B cell (primary cell): ENCODE measurements at regions not wholly inside any gene's neighbourhood (a gene's known extent, or its start where the extent isn't known, plus 50 kb on each side); places are given as distances from the start of the nearest gene placed in this dataset.

Experiments
- ATAC-seq: fragments of 200-7000 bp; cut with Tn5 transposase; one replicate; pipeline ENCODE4 v1.10.0; 2021; ENCODE audit warnings: low read depth, mild to moderate bottlenecking, moderate number of reproducible peaks, moderate library complexity
- CTCF ChIA-PET: fragments of 350-600 bp; sonication (Branson Sonifier 250); formaldehyde crosslinking; loops from one replicate; lab custom pipeline; 2021; ENCODE audit warnings: antibody characterized with exemption, inconsistent platforms; lab: Charles Lee
- POLR2A ChIA-PET: fragments of 350-600 bp; sonication (Branson Sonifier 250); formaldehyde crosslinking; loops from one replicate; lab custom pipeline; 2021; ENCODE audit warnings: antibody characterized with exemption; lab: Charles Lee
- DNase-seq: peaks from one replicate; pipeline ENCODE4 v3.0.0; 2013
- H2AFZ ChIP-seq: 2 replicates; pipeline ENCODE4 v1.6.1; 2012; ENCODE audit warnings: mild to moderate bottlenecking, low read depth, low read length; ENCODE audit not compliant: insufficient read depth, poor library complexity, severe bottlenecking
- H3K27ac ChIP-seq, 2 donors: 1 replicate in 1 of 2; 2 replicates in 1 of 2; pipeline ENCODE4 v1.5.1; 2012 to 2013; ENCODE audit warnings: low read length in 2 of 2, mild to moderate bottlenecking in 2 of 2, moderate library complexity in 1 of 2
- H3K27me3 ChIP-seq, 4 experiments: fragments of 200-600 bp in 1 of 4; sonication (generic) in 1 of 4; replicated peaks in 1 of 4; 1 replicate in 2 of 4; 2 replicates in 2 of 4; pipeline versions ENCODE4 v1.6.1 to v1.7.0; 2013 to 2016; ENCODE audit warnings: low read length in 3 of 4, mild to moderate bottlenecking in 2 of 4, mixed read lengths in 1 of 4, moderate library complexity in 1 of 4; ENCODE audit not compliant: insufficient read depth in 4 of 4, control insufficient read depth in 3 of 4; ENCODE audit errors: control extremely low read depth in 1 of 4
- H3K36me3 ChIP-seq, 2 experiments: replicated peaks in 1 of 2; 1 replicate in 1 of 2; 2 replicates in 1 of 2; pipeline versions ENCODE4 v1.6.1 to v1.7.1; 2013; ENCODE audit warnings: low read length in 1 of 2; ENCODE audit not compliant: insufficient read depth in 2 of 2, control insufficient read depth in 1 of 2; ENCODE audit errors: control extremely low read depth in 1 of 2, extremely low read depth in 1 of 2
- H3K4me1 ChIP-seq, 2 donors: fragments of 200-600 bp in 1 of 2; sonication (generic) in 1 of 2; 1 replicate in 1 of 2; 2 replicates in 1 of 2; pipeline versions ENCODE4 v1.5.1 to v1.6.1; 2013 to 2017; ENCODE audit warnings: low read length in 2 of 2; ENCODE audit not compliant: control insufficient read depth in 2 of 2, insufficient read depth in 2 of 2
- H3K4me2 ChIP-seq: replicated peaks from 2 replicates; pipeline ENCODE3; 2012; ENCODE audit warnings: mild to moderate bottlenecking, low read depth, low read length; ENCODE audit not compliant: poor library complexity, severe bottlenecking
- H3K4me3 ChIP-seq, 5 experiments: fragments of 200-600 bp in 1 of 5; sonication (generic) in 1 of 5; 1 replicate in 3 of 5; 2 replicates in 2 of 5; pipeline versions ENCODE4 v1.5.1 to v1.7.0; 2011 to 2016; ENCODE audit warnings: low read length in 4 of 5, mild to moderate bottlenecking in 4 of 5, low read depth in 2 of 5, control low read depth in 1 of 5, moderate library complexity in 1 of 5; ENCODE audit not compliant: insufficient read depth in 1 of 5; ENCODE audit errors: control extremely low read depth in 1 of 5, extremely low read depth in 1 of 5
- H3K79me2 ChIP-seq: fragments of 200-600 bp; sonication (generic); one replicate; pipeline ENCODE4 v1.6.0; 2016; ENCODE audit warnings: low read length; ENCODE audit not compliant: control insufficient read depth, insufficient read depth
- H3K9ac ChIP-seq: fragments of 200-600 bp; sonication (generic); 2 replicates; pipeline ENCODE4 v1.6.1; 2017; ENCODE audit warnings: mild to moderate bottlenecking, low read length, moderate library complexity
- H3K9me3 ChIP-seq, 3 donors: one replicate each; pipeline versions ENCODE4 v1.6.1 to v1.7.1; 2013; ENCODE audit warnings: low read length in 2 of 3; ENCODE audit not compliant: control insufficient read depth in 2 of 3, insufficient read depth in 1 of 3; ENCODE audit errors: control extremely low read depth in 1 of 3
- H4K20me1 ChIP-seq: 2 replicates; pipeline ENCODE4 v1.6.0; 2012; ENCODE audit warnings: mild to moderate bottlenecking, low read length; ENCODE audit not compliant: insufficient read depth, control insufficient read depth, poor library complexity, severe bottlenecking
- H3K27ac Mint-ChIP-seq: one replicate; pipeline ENCODE4 v1.8.0; 2021; ENCODE audit warnings: mixed read lengths
- H3K27me3 Mint-ChIP-seq: one replicate; pipeline ENCODE4 v1.8.0; 2021; ENCODE audit warnings: mixed read lengths
- H3K4me1 Mint-ChIP-seq: one replicate; pipeline ENCODE4 v1.8.0; 2021; ENCODE audit warnings: mixed read lengths
- H3K4me3 Mint-ChIP-seq: one replicate; pipeline ENCODE4 v1.8.0; 2021; ENCODE audit warnings: mixed read lengths
- H3K9me3 Mint-ChIP-seq: one replicate; pipeline ENCODE4 v1.8.0; 2022; ENCODE audit warnings: mixed read lengths; ENCODE audit not compliant: insufficient read depth
- CTCF ChIP-seq: fragments of 200-600 bp; IDR thresholded peaks from one replicate; pipeline ENCODE4 v1.8.0; 2022; ENCODE audit warnings: antibody characterized with exemption, mild to moderate bottlenecking
- EZH2 ChIP-seq: IDR thresholded peaks from 2 replicates; pipeline ENCODE4 v1.6.1; 2012; ENCODE audit warnings: borderline replicate concordance, low read depth, mild to moderate bottlenecking, moderate library complexity, low read length; ENCODE audit not compliant: insufficient read depth, poor library complexity, severe bottlenecking
- WGBS: methylation state at CpG from one replicate; pipeline ENCODE4 v1.1.5; 2013; ENCODE audit warnings: missing lambda C conversion rate; ENCODE audit not compliant: insufficient coverage; 5-methylcytosine and 5-hydroxymethylcytosine counted together
- intact Hi-C: fragments of 100-400 bp; cut with micrococcal nuclease; formaldehyde crosslinking; loops from one replicate; pipeline ENCODE4 v1.10.0; 2022

- DNase-seq (no peak), ATAC-seq (no peak)
- intact Hi-C loops, result no loop called here
- H3K4me3 Mint-ChIP-seq, result no peak overlapping the region
- Histone ChIP-seq H3K79me2 (no peaks in the 10 kb centered on the region), H3K4me3 (no peak overlapping the region), H3K9ac (no peak overlapping the region), H3K27ac (no peak overlapping the region), H3K4me2 (no peak overlapping the region), H3K27me3 (no peaks in the 10 kb centered on the region), H3K4me1 (no peaks in the 10 kb centered on the region), H3K9me3 (no peaks in the 10 kb centered on the region), H4K20me1 (no peaks in the 10 kb centered on the region), H3K36me3 (no peaks in the 10 kb centered on the region), H2AFZ (no peak overlapping the region)
- TF ChIP-seq CTCF (no peak), EZH2 (no peak)
- POLR2A ChIA-PET, result no interaction called here
- no peak overlapping the region for H3K27ac Mint-ChIP-seq
- CTCF ChIA-PET, result no interaction called here
- 100% methylated on average over 2 of the region's 6 CpGs for WGBS
- no peaks in the 10 kb centered on the region for H3K9me3 Mint-ChIP-seq
- H3K4me1 Mint-ChIP-seq, result no peaks in the 10 kb centered on the region
- H3K27me3 Mint-ChIP-seq, result no peaks in the 10 kb centered on the region
Observed at GRCh38 chr3:144058713-144059112, 87.1 kb downstream of the DIPK2A start.

GRCh38 chr3:144059481-144059880 is 87.9 kb downstream of the DIPK2A start:
- Histone ChIP-seq H3K27me3 (no peaks in the 10 kb centered on the region), H3K9ac (no peak overlapping the region), H3K4me2 (no peak overlapping the region), H3K79me2 (no peaks in the 10 kb centered on the region), H3K36me3 (no peaks in the 10 kb centered on the region), H3K4me1 (no peaks in the 10 kb centered on the region), H3K27ac (no peak overlapping the region), H2AFZ (no peak overlapping the region), H3K4me3 (no peak overlapping the region), H4K20me1 (no peaks in the 10 kb centered on the region), H3K9me3 (no peaks in the 10 kb centered on the region)
- no peak overlapping the region for H3K27ac Mint-ChIP-seq
- no peak overlapping the region for H3K4me3 Mint-ChIP-seq
- ChIA-PET CTCF (no interaction called here), POLR2A (no interaction called here)
- TF ChIP-seq CTCF (no peak), EZH2 (no peak)
- no peaks in the 10 kb centered on the region for H3K4me1 Mint-ChIP-seq
- intact Hi-C loops, result no loop called here
- ATAC-seq (no peak), DNase-seq (no peak)
- H3K27me3 Mint-ChIP-seq, result no peaks in the 10 kb centered on the region
- no peaks in the 10 kb centered on the region for H3K9me3 Mint-ChIP-seq
- WGBS, result no CpG with 5 or more reads among the region's 1 CpG
